Mesenchymal stem cell (in vitro differentiated cells and primary cell): ENCODE measurements at regions not wholly inside any gene's neighbourhood (a gene's known extent, or its start where the extent isn't known, plus 50 kb on each side); places are given as distances from the start of the nearest gene placed in this dataset.
"Not testable (repeated sequence)": the region's sequence is repeated elsewhere in the genome, so short reads cannot be mapped to it uniquely, and the experiment has no call there.

ENCODE experiments used
- DNase-seq: peaks from one replicate; pipeline ENCODE4 v3.0.0-alpha.2; 2013
- H2AFZ ChIP-seq: one replicate; pipeline ENCODE4 v1.6.1; 2013; ENCODE audit warnings: low read depth, mild to moderate bottlenecking, control low read depth, inconsistent platforms, low read length, moderate library complexity
- H2AK5ac ChIP-seq: 2 replicates; pipeline ENCODE4 v1.6.1; 2013; ENCODE audit warnings: low read length, moderate library complexity, mild to moderate bottlenecking, inconsistent platforms; ENCODE audit not compliant: severe bottlenecking
- H2BK120ac ChIP-seq: one replicate; pipeline ENCODE4 v1.6.1; 2013; ENCODE audit warnings: low read depth, mild to moderate bottlenecking, inconsistent platforms, low read length, moderate library complexity
- H2BK12ac ChIP-seq, 2 experiments: one replicate each; pipeline ENCODE4 v1.6.1; 2013; ENCODE audit warnings: inconsistent platforms in 2 of 2, low read length in 2 of 2, mild to moderate bottlenecking in 2 of 2, moderate library complexity in 2 of 2, control low read depth in 1 of 2
- H2BK15ac ChIP-seq: one replicate; pipeline ENCODE4 v1.6.1; 2013; ENCODE audit warnings: mild to moderate bottlenecking, low read depth, inconsistent platforms; ENCODE audit not compliant: poor library complexity, severe bottlenecking
- H2BK5ac ChIP-seq: 2 replicates; pipeline ENCODE4 v1.6.1; 2013; ENCODE audit warnings: low read depth, mild to moderate bottlenecking, low read length, control low read depth, inconsistent platforms; ENCODE audit not compliant: poor library complexity, severe bottlenecking
- H3K14ac ChIP-seq, 2 experiments: one replicate each; pipeline ENCODE4 v1.6.1; 2013; ENCODE audit warnings: inconsistent platforms in 2 of 2, low read length in 2 of 2, control low read depth in 1 of 2, mild to moderate bottlenecking in 1 of 2, moderate library complexity in 1 of 2
- H3K18ac ChIP-seq, 2 experiments: one replicate each; pipeline ENCODE4 v1.6.1; 2013; ENCODE audit warnings: inconsistent platforms in 2 of 2, low read length in 2 of 2, control low read depth in 1 of 2, low read depth in 1 of 2, mild to moderate bottlenecking in 1 of 2
- H3K23ac ChIP-seq, 2 experiments: one replicate each; pipeline ENCODE4 v1.6.1; 2013; ENCODE audit warnings: inconsistent platforms in 2 of 2, low read length in 2 of 2, mild to moderate bottlenecking in 2 of 2, moderate library complexity in 2 of 2, control low read depth in 1 of 2
- H3K27ac ChIP-seq: 2 replicates; pipeline ENCODE4 v1.5.1; 2013; ENCODE audit warnings: mild to moderate bottlenecking, moderate library complexity, low read length, control low read depth, inconsistent platforms; ENCODE audit not compliant: poor library complexity, severe bottlenecking
- H3K27me3 ChIP-seq, 2 experiments: 2 replicates each; pipeline versions ENCODE4 v1.6.1 to v1.7.0; 2013; ENCODE audit warnings: low read length in 2 of 2, mild to moderate bottlenecking in 2 of 2, moderate library complexity in 2 of 2, control low read depth in 1 of 2, inconsistent platforms in 1 of 2; ENCODE audit not compliant: control insufficient read depth in 1 of 2, insufficient read depth in 1 of 2
- H3K36me3 ChIP-seq, 2 experiments: 2 replicates each; pipeline versions ENCODE4 v1.6.1 to v1.7.0; 2013; ENCODE audit warnings: low read length in 2 of 2, control low read depth in 1 of 2, inconsistent platforms in 1 of 2, low read depth in 1 of 2, mild to moderate bottlenecking in 1 of 2; ENCODE audit not compliant: insufficient read depth in 2 of 2, control insufficient read depth in 1 of 2
- H3K4ac ChIP-seq, 2 experiments: one replicate each; pipeline ENCODE4 v1.6.1; 2013; ENCODE audit warnings: inconsistent platforms in 2 of 2, low read length in 2 of 2, mild to moderate bottlenecking in 2 of 2, moderate library complexity in 2 of 2, control low read depth in 1 of 2, low read depth in 1 of 2
- H3K4me1 ChIP-seq: 2 replicates; pipeline ENCODE4 v1.6.1; 2013; ENCODE audit warnings: low read depth, low read length, control low read depth; ENCODE audit not compliant: control insufficient read depth, insufficient read depth
- H3K4me2 ChIP-seq: 2 replicates; pipeline ENCODE4 v1.6.1; 2013; ENCODE audit warnings: low read length, mild to moderate bottlenecking, inconsistent platforms; ENCODE audit not compliant: poor library complexity, severe bottlenecking
- H3K4me3 ChIP-seq, 2 experiments: 2 replicates each; pipeline versions ENCODE4 v1.5.1 to v1.7.0; 2013; ENCODE audit warnings: low read length in 2 of 2, mild to moderate bottlenecking in 2 of 2, control low read depth in 1 of 2, low read depth in 1 of 2; ENCODE audit not compliant: insufficient read depth in 1 of 2
- H3K79me1 ChIP-seq: replicated peaks from 2 replicates; pipeline ENCODE4 v1.6.1; 2013; ENCODE audit warnings: mild to moderate bottlenecking, control low read depth, low read length, inconsistent platforms; ENCODE audit not compliant: poor library complexity, severe bottlenecking
- H3K9ac ChIP-seq: 2 replicates; pipeline ENCODE4 v1.7.0; 2013; ENCODE audit warnings: mild to moderate bottlenecking, low read length, moderate library complexity
- H3K9me3 ChIP-seq: 2 replicates; pipeline ENCODE4 v1.7.0; 2013; ENCODE audit warnings: mild to moderate bottlenecking, low read length; ENCODE audit not compliant: control insufficient read depth
- H4K8ac ChIP-seq: one replicate; pipeline ENCODE4 v1.6.1; 2013; ENCODE audit warnings: inconsistent platforms, mild to moderate bottlenecking, low read length, moderate library complexity
- H4K91ac ChIP-seq: one replicate; pipeline ENCODE4 v1.6.1; 2013; ENCODE audit warnings: mild to moderate bottlenecking, low read length, inconsistent platforms
- WGBS: methylation state at CpG from one replicate; pipeline ENCODE4 v1.1.7; 2013; ENCODE audit warnings: mixed read lengths; 5-methylcytosine and 5-hydroxymethylcytosine counted together

DNA sequence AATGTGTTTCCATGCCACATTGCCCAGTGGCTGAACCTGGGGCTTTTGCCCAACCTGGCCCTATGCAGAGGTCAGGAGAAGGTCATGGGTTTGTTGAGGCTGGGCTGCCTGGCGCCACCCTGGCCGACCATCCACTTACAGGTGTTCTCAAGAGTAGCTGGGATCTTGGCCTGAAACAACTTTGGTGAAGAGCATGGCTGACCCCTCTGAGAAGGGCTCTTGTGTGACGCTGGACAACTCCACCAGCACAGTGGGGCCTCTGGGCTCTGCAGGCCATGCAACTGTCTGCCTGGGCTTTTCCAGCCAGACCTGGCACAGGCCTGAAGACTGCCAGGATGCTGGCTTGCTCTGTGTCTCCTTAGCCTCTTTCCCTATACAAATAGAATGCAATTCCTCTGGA is 76.4 kb upstream of the ZNG1B start:
- Histone ChIP-seq H3K4me3 (no peak overlapping the region), H2BK120ac (no peak overlapping the region), H2AFZ (no peak overlapping the region), H2AK5ac (peak overlapping the region; percentile 67), H3K79me1 (peaks cover 4% of the 10 kb centered on the region), H4K91ac (no peak overlapping the region), H4K8ac (no peak overlapping the region), H2BK15ac (no peak overlapping the region), H2BK5ac (no peak overlapping the region), H3K4ac (no peak overlapping the region), H3K4me1 (peaks cover 6% of the 10 kb centered on the region), H3K14ac (no peak overlapping the region), H3K27me3 (no peaks in the 10 kb centered on the region), H3K36me3 (no peaks in the 10 kb centered on the region), H3K18ac (no peak overlapping the region), H3K4me2 (no peak overlapping the region), H3K9me3 (no peaks in the 10 kb centered on the region), H3K27ac (no peak overlapping the region), H3K9ac (no peak overlapping the region), H3K23ac (no peak overlapping the region), H2BK12ac (no peak overlapping the region)
- 90% methylated on average over 3 of the region's 3 CpGs for WGBS
- no peak for DNase-seq

DNA sequence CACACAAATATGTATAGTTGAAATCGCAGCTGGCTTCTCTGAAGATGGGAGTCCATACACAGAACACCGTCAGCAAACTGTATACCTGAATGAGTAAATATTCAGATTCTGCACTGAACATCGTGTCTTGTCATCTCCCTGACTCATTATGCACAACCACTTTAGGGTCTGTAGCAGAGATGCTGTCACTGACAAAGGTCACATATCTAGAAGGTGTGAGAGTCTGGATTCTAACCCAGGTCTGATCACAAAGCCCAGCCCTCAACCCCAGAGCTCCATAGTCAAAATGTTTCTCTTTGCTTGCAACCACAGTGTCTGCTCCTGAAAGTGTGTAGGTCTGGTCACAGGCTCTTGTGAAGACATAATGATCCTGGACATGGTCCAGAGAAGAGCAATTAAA is 78.3 kb upstream of the PAX8 start:
- Histone ChIP-seq H3K18ac (no peak overlapping the region), H4K91ac (no peak overlapping the region), H3K9ac (no peak overlapping the region), H4K8ac (no peak overlapping the region), H2BK120ac (no peak overlapping the region), H3K9me3 (peaks cover 8% of the 10 kb centered on the region), H3K4me3 (no peak overlapping the region), H3K27me3 (no peaks in the 10 kb centered on the region), H3K23ac (no peak overlapping the region), H2BK12ac (no peak overlapping the region), H3K4me1 (peaks cover 7% of the 10 kb centered on the region), H3K27ac (no peak overlapping the region), H3K36me3 (no peaks in the 10 kb centered on the region), H3K14ac (no peak overlapping the region), H2AK5ac (no peak overlapping the region), H2AFZ (no peak overlapping the region), H2BK15ac (no peak overlapping the region), H2BK5ac (no peak overlapping the region), H3K4me2 (no peak overlapping the region), H3K79me1 (peaks cover 4% of the 10 kb centered on the region), H3K4ac (no peak overlapping the region)
- WGBS: 74% methylated on average over 3 of the region's 3 CpGs
- no peak for DNase-seq

DNA sequence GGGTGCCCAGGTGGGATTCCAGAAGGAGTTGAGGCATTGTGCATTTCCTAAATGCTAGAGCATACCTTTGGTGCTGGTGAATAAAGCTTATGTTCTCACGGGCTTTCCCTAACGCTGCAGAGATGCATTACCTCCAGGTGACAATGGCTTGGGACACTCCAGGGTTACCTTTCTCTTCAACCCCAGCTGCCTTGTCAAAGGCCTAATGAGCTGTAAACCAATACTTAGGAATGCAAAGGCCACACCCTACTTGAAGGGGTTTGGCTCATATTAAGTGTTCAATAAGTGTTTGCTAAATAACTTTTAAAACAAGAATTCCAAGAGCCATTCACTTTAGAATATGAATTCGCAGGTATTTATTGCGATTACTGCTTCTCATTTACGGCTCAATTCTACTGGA is 77.6 kb upstream of the PAX8 start:
- not testable (repeated sequence) for H3K27me3 ChIP-seq, H3K27ac ChIP-seq, H2BK15ac ChIP-seq, H3K14ac ChIP-seq, H3K18ac ChIP-seq, H3K23ac ChIP-seq, H2BK5ac ChIP-seq, DNase-seq, H3K9me3 ChIP-seq, H3K4ac ChIP-seq, H4K91ac ChIP-seq, H3K4me2 ChIP-seq, H3K79me1 ChIP-seq, H3K4me1 ChIP-seq, H3K9ac ChIP-seq, H3K4me3 ChIP-seq, H2AK5ac ChIP-seq, H3K36me3 ChIP-seq, H2BK12ac ChIP-seq, H4K8ac ChIP-seq, H2AFZ ChIP-seq, H2BK120ac ChIP-seq
- WGBS: 81% methylated on average over 5 of the region's 5 CpGs

DNA sequence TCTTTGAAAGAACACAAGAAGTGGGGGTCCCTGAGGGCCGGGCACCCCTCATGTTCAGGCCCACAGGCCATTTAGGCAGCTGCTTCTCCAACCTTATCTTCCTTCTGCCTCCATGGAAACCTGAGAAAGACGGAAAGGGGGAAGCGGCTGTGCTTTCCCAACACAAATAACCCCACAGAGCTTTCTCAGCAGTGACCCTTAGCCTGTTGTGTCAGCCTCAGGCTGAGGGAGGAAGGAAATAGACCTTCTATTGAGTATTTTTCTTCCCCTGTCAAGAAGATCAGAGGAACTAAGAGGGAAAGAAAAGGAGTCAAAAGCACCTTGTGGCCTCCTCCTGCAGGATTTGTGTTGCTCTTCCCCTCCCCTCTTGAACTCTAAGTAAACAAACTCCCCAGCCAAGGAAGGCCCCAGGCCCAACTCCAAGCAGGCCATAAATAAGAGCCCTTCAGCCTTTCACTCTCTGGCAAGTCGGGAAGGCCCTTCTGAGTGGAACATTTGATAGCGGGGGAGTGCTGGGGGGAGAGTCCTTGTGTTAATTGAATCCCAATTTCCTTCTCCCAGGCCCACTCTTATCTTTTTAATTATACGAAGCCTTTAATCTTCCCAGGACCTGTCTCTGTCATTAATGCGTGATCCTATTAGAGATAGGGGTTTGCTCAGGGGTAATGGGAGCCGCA is 76.8 kb upstream of the PAX8 start:
- H2AK5ac ChIP-seq, DNase-seq, H2AFZ ChIP-seq, H3K27me3 ChIP-seq, H4K91ac ChIP-seq, H3K4me2 ChIP-seq, H3K4ac ChIP-seq, H2BK15ac ChIP-seq, H3K9me3 ChIP-seq, H3K36me3 ChIP-seq, H3K4me3 ChIP-seq, H3K18ac ChIP-seq, H2BK5ac ChIP-seq, H3K23ac ChIP-seq, H2BK12ac ChIP-seq, H4K8ac ChIP-seq, H3K79me1 ChIP-seq, H2BK120ac ChIP-seq, H3K9ac ChIP-seq, H3K4me1 ChIP-seq, H3K27ac ChIP-seq, H3K14ac ChIP-seq: not testable (repeated sequence)
- WGBS: 19% methylated on average over 6 of the region's 8 CpGs
